GM21423 (cell line): ENCODE measurements at regions not wholly inside any gene's neighbourhood (a gene's known extent, or its start where the extent isn't known, plus 50 kb on each side); places are given as distances from the start of the nearest gene placed in this dataset.
"Not testable (repeated sequence)": the region's sequence is repeated elsewhere in the genome, so short reads cannot be mapped to it uniquely, and the experiment has no call there.

Experiments
- ATAC-seq: cut with Tn5 transposase; IDR thresholded peaks from one replicate; pipeline ENCODE4 v1.9.1; 2021; ENCODE audit warnings: mild to moderate bottlenecking, moderate library complexity; ENCODE audit not compliant: unreplicated experiment

DNA sequence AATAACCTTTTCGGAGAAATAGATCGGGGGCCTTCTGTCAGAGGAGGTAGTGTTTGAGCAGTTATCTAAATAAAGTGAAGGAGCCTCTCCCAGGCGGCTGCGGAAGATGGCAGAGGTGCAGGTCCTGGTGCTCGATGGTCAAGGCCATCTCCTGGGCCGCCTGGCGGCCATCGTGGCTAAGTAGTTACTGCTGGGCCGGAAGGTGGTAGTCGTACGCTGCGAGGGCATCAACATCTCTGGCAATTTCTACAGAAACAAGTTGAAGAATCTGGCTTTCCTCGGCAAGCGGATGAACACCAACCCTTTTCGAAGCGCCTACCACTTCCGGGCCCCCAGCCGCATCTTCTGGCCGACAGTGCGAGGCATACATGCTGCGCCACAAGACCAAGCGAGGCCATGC is 186.1 kb downstream of the KTN1 start:
- ATAC-seq = no peak

DNA sequence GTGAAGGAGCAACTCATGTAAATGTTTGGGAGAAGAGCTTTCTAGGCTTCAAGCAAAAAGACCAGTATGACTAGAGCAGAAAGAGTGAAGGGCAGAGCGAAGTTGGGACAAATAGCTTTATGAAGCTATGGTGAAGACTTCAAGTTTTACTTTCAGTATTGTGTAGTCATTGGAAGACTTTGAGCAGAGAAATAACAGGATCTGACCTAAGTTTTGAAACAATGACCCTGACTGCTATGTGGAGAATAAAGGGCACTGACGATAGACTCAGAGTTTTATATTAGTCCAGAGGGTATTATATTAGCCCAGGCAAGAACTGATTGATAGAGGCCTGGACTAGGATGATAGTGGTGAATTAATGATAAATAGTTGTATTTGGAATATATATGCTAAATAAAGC is 187.3 kb downstream of the KTN1 start:
- ATAC-seq = no peak

GRCh38 chr14:55769877-55770276 is 189.9 kb downstream of the KTN1 start:
- no peak for ATAC-seq

- no peak for ATAC-seq
These were observed 191.4 kb downstream of the KTN1 start for GRCh38 chr14:55771242-55771981.

DNA sequence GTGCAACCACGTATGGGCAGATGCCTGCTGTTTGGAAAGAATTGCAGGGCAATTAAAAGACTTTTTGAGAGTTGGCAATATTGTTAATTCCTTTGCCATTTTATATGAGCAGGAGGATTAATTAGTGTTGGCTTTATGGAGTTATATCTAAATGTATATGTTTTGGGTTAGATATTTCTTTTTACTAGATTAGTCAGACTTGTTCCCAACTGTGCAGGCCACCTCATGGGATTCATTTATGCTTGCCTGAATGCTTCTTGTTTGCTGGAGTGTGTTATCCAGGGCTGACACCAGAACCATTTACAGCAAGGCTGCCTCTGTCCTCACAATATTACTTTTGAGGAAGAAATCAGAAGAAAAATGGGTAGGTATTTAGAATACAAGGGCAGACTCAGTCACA is 192.5 kb downstream of the KTN1 start:
- no peak for ATAC-seq

DNA sequence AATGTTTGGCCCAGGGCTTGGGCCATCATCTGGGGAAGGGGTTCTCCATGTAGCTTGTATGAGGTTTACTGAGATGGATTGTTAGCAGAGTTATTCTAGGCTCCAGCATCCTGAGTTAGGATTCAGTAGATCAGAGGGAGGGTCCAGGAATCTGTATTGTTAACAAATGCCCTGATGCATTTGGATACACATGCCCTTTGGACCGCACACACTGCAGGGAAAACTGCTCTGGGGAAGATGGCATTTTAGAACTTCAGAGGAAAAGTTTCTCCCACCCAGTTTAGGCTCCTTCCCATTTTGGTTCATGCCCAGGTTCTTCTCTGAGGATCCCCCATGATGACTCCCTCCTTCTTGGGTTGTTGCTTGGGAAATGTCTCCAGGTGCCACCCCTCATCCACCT is 193.3 kb downstream of the KTN1 start:
- ATAC-seq = no peak

DNA sequence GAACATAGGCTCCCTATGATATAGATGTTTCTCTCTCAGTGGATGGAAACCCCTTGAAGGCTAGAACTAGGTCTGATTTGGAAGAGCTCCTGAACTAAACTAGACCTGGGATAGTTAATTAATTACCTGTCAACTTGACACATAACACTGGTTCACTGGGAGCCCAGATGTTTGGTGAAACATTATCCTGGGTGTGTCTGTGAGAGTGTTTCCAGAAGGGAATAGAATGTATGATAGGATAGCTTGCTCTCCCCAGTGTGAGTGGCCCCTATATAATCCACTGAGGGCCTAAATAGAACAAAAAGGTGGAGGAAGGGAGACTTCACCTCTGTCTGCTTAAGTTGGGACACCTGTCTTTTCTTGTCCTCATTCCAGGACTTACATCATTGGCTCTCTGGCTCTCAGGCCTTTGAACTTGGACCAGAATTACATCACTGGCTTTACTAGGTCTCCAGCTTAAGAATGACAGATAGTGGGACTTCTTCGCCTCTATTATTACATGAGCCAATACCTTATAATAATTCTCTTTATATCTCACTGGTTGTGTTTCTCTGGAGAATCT is 194.1 kb downstream of the KTN1 start:
- no peak for ATAC-seq

DNA sequence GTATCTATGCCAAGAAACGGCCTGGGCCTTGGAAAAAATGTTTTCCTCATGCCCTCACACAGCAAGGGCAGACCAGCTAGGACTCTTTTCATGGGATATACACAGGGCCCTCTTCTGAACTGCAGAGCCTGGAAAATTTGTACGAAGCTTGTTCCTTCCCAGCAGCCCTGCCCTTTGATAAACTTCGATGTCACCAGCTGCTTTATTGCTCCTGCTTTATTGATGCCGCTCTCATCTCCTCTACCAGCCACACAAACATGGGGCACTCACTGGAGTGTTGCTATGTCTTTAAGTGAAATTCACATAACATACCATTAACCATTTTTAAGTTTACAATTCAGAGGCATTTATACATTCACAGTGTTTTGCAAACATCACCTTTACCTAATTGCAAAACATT is 197.9 kb downstream of the KTN1 start:
- no peak for ATAC-seq

DNA sequence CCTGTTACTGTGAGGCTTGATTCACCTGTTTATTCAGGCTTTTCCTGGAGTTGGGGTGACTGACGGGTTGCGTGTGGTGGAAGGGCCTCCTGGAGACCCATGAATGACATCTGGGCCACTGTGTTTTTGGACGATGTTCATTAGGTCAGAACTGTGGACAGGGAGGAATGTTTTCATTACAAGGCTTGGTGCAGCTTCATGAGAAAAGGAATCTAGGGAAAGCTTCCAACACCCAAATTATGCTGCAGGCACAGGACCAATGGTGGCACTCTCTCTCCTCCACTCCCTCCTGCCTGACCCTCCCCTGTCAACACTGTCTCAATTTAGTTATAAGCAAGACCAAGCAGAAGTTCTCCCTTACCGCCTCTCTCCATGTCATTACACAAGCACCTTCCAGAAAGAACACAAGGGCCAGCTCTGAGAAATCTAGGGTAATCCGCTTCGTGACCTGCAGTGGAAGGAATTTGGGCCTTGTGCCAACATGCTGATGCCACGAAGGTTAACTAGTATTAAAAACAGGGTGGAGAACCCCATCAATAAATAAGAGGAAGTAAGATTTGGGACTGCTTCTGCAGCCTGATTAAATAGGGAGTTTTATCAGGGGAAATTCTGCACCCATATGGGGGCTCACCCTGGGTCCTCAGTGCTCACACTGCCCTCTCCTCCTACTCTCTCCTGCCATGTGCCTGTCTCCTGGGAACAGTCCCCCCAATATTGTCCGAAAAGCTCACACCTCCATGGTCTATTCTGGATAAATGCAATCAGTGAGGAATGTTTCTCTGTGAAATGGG is 200.3 kb downstream of the KTN1 start:
- no peak for ATAC-seq

GRCh38 chr14:55781046-55781445 is 201.0 kb downstream of the KTN1 start:
- ATAC-seq = no peak

DNA sequence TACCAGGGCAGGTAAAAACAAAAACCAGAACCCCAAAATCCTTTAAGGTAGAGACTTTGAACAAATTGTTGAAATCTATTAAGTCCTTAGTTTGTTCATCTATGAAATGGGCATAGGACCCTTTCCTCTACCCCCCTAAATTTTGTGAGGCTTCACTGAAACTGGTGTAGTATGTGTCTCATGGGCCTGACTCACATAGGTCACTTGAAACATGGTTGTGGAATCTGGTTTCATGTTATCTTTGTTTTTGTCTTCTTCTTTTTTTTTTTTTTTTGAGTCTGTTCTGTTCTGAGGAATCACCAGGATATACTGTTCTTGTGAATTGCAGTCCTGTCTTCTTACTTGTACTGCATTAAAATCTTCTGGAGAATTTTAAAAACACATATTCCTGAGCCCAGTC is 202.2 kb downstream of the KTN1 start:
- no peak for ATAC-seq

DNA sequence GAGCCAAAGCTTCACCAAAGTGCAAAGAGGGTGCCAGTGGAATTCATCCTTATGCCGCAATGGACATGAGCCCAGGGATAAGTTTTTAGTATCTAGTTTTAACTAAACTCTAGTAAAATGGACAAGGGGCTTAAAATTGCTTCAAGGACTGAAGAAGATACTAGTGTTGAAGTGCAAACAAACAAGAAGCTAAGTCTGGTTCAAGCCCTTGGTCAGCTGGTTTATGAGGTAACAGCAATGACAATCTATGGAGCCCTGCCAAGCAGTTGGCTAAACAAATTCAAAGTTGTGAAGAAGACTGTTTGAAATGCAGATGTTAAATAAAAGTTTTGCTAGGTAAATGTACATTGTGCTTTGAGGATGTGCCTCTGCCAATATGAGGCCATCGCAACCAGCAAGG is 209.4 kb downstream of the KTN1 start:
- no peak for ATAC-seq

- ATAC-seq = no peak
These were observed 214.9 kb downstream of the KTN1 start for GRCh38 chr14:55794655-55795595.

DNA sequence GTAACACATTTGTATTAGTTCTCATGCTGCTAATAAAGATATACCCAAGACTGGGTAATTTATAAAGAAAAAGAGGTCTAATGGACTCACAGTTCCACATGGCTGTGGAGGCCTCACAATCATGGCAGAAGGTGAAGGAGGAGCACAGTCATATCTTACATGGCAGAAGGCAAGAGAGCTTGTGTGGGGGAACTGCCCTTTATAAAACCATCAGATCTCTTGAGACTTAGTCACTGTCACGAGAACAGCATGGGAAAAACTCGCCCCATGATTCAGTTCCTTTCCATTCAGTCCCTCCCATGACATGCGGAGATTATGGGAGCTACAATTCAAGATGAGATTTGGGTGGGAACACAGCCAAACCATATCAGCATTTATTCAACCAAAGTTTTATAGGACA is 216.5 kb downstream of the KTN1 start:
- ATAC-seq = not testable (repeated sequence)

DNA sequence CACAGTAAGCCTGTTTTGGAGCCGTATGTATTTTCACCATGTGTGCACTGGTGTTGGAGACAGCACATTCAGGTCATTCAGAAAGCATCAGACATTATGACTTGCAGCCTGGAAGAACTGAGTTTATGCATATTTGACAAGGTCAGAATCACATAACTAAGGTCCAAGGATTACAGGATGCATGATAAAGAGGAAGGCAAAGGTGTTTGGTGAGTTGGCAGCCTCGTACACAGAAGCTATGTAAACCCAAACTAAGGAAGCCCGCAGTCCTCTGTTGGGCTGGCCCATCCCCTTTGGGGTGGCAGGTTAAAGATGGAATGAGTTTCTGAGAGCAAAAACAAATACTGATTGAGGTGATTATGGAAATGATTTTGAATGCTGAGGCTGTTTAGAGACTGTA is 218.4 kb downstream of the KTN1 start:
- ATAC-seq = no peak

DNA sequence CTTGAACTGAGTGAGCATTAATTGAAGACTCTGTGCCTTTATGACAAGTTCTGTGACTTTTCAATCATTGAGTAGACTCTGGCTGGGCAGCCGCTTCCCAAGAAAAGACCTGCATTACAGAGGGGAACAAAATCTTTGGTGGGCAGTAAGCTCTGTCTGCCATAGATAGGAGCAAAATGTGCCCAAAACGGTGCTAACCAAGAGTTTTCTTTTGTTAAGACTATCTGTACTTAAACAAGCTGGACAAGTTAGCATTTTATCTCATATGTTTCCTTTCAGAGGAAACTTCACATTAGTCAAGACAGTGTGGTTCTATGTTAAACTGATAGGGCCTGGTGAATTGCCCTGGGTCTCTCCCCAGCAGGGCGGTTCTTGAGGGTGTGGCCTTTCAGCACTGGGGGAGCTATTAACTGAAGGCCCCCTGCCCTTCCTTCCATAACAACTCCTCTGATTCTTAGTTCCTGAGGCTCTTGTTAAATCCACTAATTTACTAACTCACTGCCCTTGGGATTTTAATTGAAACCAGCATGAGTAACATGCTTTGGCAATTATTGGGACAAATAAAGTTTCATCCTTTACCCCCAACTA is 219.6 kb downstream of the KTN1 start:
- no peak for ATAC-seq

DNA sequence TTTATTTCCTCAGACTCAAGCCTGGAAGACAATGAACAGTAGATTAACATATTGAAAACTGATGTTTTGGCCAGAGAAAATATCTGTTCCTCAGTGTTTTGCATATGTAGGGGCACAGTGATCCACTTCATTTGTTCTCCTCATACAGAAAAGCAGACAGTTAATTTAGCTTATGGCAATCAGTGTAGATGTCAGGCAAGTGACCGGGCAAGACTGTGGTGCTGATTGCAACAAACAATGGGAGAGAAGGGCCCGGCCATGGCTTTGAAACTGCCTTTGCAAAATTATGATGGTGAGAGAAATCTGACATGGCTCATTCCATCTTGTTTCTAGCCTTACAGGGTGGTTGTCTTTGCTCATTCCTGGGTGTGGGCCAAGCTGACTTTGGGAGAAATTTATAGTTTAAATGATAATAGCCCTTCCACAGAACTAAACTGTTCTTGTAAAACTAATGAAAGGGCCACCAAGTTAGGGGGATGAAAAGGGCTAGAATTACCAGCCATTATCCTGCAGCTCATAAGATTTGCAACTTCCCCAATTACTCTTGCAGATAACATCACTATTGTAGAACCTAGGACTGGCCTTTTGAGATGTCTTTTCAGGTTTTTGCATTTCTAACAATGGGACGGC is 220.3 kb downstream of the KTN1 start:
- no peak for ATAC-seq

GRCh38 chr14:55801121-55801520 is 221.1 kb downstream of the KTN1 start:
- ATAC-seq = no peak

- ATAC-seq = no peak
These were observed 223.2 kb downstream of the KTN1 start for GRCh38 chr14:55802986-55803872.
